Caco-2 (cell line): ENCODE measurements at regions not wholly inside any gene's neighbourhood (a gene's known extent, or its start where the extent isn't known, plus 50 kb on each side); places are given as distances from the start of the nearest gene placed in this dataset.
"Not testable (repeated sequence)": the region's sequence is repeated elsewhere in the genome, so short reads cannot be mapped to it uniquely, and the experiment has no call there.

Experiments used
- BruUV-seq: library from RNA; stranded (reverse); fragments of 400-500 nt; replicated peaks from 2 replicates; lab custom pipeline; 2021; lab: Mats Ljungman, UMichigan
- CTCF ChIA-PET: fragments of 300-600 bp; sonication (Branson Sonifier 250); formaldehyde crosslinking; loops from one replicate; lab custom pipeline; 2022; ENCODE audit warnings: antibody characterized with exemption; lab: Charles Lee
- POLR2A ChIA-PET: fragments of 300-600 bp; sonication (Branson Sonifier 250); formaldehyde crosslinking; loops from one replicate; lab custom pipeline; 2022; ENCODE audit warnings: antibody characterized with exemption; lab: Charles Lee
- DNase-seq, 2 experiments: peaks; one replicate each; pipeline versions ENCODE4 v3.0.0 to v3.0.0-alpha.2; 2020 to 2022
- H3K27me3 ChIP-seq: replicated peaks from 2 replicates; pipeline ENCODE4 v1.6.0; 2011; ENCODE audit warnings: low read length; ENCODE audit not compliant: control insufficient read depth, insufficient read depth
- H3K36me3 ChIP-seq: 2 replicates; pipeline ENCODE4 v1.5.1; 2011; ENCODE audit warnings: low read length; ENCODE audit not compliant: control insufficient read depth, insufficient read depth
- H3K4me1 ChIP-seq: fragments of 250-450 bp; sonication (Bioruptor Pico); 2 replicates; pipeline ENCODE4 v1.5.1; 2020; ENCODE audit warnings: mild to moderate bottlenecking
- H3K4me3 ChIP-seq: 2 replicates; pipeline ENCODE4 v1.5.1; 2011; ENCODE audit warnings: low read depth, mild to moderate bottlenecking, control low read depth, low read length
- H3K9me3 ChIP-seq: fragments of 250-450 bp; sonication (Bioruptor Pico); 2 replicates; pipeline ENCODE4 v1.5.1; 2020; ENCODE audit warnings: mild to moderate bottlenecking, moderate library complexity
- H3K27ac Mint-ChIP-seq: one replicate; pipeline ENCODE4 v1.8.0; 2022; ENCODE audit warnings: mixed read lengths; ENCODE audit not compliant: unreplicated experiment
- H3K27me3 Mint-ChIP-seq: one replicate; pipeline ENCODE4 v1.8.0; 2022; ENCODE audit warnings: mixed read lengths; ENCODE audit not compliant: insufficient read depth, unreplicated experiment
- H3K36me3 Mint-ChIP-seq: one replicate; pipeline ENCODE4 v1.8.0; 2022; ENCODE audit warnings: mild to moderate bottlenecking, mixed read lengths; ENCODE audit not compliant: insufficient read depth, unreplicated experiment
- H3K4me1 Mint-ChIP-seq: one replicate; pipeline ENCODE4 v1.8.0; 2022; ENCODE audit warnings: low read depth, mixed read lengths; ENCODE audit not compliant: unreplicated experiment
- H3K4me3 Mint-ChIP-seq: one replicate; pipeline ENCODE4 v1.8.0; 2022; ENCODE audit warnings: mild to moderate bottlenecking, moderate library complexity, mixed read lengths; ENCODE audit not compliant: unreplicated experiment
- H3K9me3 Mint-ChIP-seq: one replicate; pipeline ENCODE4 v1.8.0; 2022; ENCODE audit warnings: mixed read lengths; ENCODE audit not compliant: unreplicated experiment
- intact Hi-C: fragments of 100-400 bp; cut with micrococcal nuclease; formaldehyde crosslinking; loops from one replicate; pipeline ENCODE4 v1.10.0; 2022; ENCODE audit not compliant: unreplicated experiment

DNA sequence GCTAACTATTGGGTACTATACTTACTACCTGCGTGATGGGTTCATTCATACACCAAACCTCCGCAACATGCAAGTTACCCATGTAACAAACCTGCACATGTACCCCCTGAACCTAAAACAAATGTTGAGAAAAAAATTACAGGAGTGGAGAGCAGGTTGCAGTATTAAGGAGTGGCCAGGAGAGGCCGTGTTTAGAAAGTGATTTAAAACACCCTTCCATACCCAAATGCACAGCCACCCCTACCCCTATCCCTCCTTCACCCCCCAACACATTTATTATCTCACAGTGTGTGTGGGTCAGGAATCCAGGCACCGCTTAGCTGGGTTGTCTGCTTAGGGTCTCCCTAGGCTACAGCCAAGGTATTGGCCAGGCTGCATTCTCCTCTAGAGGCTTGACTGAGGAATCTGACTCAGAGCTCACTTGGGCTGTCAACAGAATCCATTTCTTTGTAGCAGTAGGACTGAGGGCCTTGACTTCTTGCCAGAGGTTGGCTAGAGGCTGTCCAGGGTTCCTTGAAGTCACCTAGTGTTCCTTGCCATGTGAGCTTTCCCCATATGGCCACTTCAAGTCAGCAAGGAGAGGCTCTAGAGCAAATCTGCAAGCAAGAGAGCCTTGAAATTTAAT, 115.3 kb upstream of the NBPF8 start:
- DNase-seq, H3K27me3 Mint-ChIP-seq, H3K9me3 Mint-ChIP-seq, H3K36me3 Mint-ChIP-seq, H3K36me3 ChIP-seq, intact Hi-C loops, H3K4me1 ChIP-seq, H3K4me3 Mint-ChIP-seq, H3K4me3 ChIP-seq, POLR2A ChIA-PET, BruUV-seq, H3K4me1 Mint-ChIP-seq, H3K27me3 ChIP-seq, CTCF ChIA-PET, H3K9me3 ChIP-seq, H3K27ac Mint-ChIP-seq: not testable (repeated sequence)

DNA sequence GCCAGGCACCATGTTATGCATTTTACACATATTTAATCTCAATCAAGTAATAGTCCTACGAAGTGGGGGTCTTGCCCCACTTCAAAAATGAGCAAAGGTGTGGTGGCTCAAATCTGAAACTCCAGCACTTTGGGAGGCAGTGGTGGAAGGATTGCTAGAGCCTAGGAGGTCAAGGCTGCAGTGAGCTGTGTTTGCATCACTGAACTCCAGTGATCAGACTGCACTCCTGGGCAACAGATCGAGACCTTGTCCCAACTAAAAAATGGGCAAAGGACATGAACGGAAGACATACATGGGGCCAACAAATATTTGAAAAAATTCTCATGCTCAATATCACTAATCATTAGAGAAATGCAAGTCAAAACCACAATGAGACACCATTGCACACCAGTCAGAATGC, 116.3 kb upstream of the NBPF8 start:
- intact Hi-C loops, H3K27ac Mint-ChIP-seq, H3K9me3 ChIP-seq, H3K27me3 Mint-ChIP-seq, POLR2A ChIA-PET, BruUV-seq, H3K36me3 ChIP-seq, CTCF ChIA-PET, H3K4me1 ChIP-seq, H3K9me3 Mint-ChIP-seq, H3K27me3 ChIP-seq, DNase-seq, H3K4me3 ChIP-seq, H3K4me1 Mint-ChIP-seq, H3K4me3 Mint-ChIP-seq, H3K36me3 Mint-ChIP-seq: not testable (repeated sequence)

DNA sequence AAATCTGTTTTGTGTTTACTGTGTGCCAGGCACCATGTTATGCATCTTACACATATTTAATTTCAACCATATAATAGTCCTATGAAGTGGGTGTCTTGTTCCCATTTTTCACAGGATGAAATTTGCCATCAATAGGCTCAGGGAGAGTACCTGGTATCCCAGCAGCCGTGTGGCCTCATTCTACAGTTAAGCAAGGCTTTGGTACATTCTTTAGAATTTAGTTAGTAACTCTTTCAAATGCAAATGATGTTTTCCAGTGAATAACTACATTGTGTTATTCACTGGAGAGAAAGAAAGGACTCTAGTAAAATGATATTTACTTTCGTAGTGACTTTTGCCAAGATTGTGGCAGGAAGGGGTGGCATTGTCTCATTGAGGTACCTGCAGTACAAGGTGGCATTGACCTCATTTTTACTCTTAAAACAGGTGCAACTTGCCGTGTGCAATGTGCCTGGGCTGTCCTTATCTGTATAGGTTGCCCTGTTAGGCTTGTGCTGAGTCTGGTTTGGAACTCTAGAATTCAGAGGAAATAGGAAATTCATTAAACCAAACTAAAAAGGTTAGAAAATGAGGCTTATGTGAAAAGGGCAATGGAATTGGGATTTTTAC, 117.4 kb upstream of the NBPF8 start:
- H3K4me3 ChIP-seq, H3K36me3 ChIP-seq, H3K9me3 ChIP-seq, H3K36me3 Mint-ChIP-seq, H3K27ac Mint-ChIP-seq, H3K4me3 Mint-ChIP-seq, H3K9me3 Mint-ChIP-seq, H3K4me1 Mint-ChIP-seq, intact Hi-C loops, BruUV-seq, DNase-seq, POLR2A ChIA-PET, CTCF ChIA-PET, H3K27me3 ChIP-seq, H3K27me3 Mint-ChIP-seq, H3K4me1 ChIP-seq: not testable (repeated sequence)

DNA sequence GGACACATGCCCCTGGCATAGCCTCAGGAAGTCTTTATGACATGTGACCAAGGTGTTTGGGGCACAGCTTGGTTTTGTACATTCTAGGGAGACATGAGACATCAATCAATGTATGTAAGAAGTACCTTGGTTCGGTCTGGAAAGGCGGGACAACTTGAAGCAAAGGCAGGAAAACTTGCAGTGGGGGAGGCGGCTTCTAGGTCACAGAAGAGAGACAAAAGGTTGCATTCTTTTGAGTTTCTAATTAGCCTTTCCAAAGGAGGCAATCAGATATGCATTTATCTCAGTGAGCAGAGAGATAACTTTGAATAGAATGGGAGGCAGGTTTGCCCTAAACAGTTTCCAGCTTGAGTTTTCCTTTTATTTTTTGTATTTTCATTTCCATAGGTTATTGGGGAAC, 113.8 kb upstream of the SEC22B start:
- BruUV-seq, H3K27ac Mint-ChIP-seq, CTCF ChIA-PET, H3K9me3 ChIP-seq, DNase-seq, H3K4me1 ChIP-seq, H3K36me3 Mint-ChIP-seq, H3K36me3 ChIP-seq, POLR2A ChIA-PET, H3K27me3 Mint-ChIP-seq, H3K4me3 ChIP-seq, H3K9me3 Mint-ChIP-seq, intact Hi-C loops, H3K4me1 Mint-ChIP-seq, H3K4me3 Mint-ChIP-seq, H3K27me3 ChIP-seq: not testable (repeated sequence)

DNA sequence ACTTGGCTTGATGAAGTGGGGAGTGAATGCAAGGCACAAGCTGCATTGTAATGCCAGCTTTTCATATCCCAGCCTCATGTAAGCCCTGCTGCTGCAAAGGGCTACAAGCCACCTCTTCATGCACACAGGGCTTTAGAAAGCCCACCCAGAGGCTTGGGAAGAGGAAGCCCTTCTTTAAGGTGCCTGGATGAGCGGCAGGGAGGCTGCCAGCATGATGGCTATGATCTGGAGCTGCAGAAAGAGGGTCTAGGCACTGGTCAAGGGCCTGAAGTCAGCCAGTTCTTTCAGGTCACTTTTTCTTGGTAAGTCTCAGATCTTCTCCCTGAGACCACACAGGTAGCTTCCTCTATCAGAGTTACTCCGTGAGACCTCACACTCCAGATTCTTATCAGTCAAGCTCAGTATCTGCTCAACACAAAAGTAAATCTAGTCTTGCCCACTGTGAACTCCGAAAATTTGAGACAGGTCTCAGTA, 113.3 kb upstream of the SEC22B start:
- H3K27ac Mint-ChIP-seq, H3K36me3 Mint-ChIP-seq, H3K4me1 ChIP-seq, DNase-seq, intact Hi-C loops, CTCF ChIA-PET, H3K4me3 ChIP-seq, H3K9me3 ChIP-seq, H3K27me3 ChIP-seq, H3K36me3 ChIP-seq, H3K9me3 Mint-ChIP-seq, H3K27me3 Mint-ChIP-seq, H3K4me3 Mint-ChIP-seq, POLR2A ChIA-PET, BruUV-seq, H3K4me1 Mint-ChIP-seq: not testable (repeated sequence)

DNA sequence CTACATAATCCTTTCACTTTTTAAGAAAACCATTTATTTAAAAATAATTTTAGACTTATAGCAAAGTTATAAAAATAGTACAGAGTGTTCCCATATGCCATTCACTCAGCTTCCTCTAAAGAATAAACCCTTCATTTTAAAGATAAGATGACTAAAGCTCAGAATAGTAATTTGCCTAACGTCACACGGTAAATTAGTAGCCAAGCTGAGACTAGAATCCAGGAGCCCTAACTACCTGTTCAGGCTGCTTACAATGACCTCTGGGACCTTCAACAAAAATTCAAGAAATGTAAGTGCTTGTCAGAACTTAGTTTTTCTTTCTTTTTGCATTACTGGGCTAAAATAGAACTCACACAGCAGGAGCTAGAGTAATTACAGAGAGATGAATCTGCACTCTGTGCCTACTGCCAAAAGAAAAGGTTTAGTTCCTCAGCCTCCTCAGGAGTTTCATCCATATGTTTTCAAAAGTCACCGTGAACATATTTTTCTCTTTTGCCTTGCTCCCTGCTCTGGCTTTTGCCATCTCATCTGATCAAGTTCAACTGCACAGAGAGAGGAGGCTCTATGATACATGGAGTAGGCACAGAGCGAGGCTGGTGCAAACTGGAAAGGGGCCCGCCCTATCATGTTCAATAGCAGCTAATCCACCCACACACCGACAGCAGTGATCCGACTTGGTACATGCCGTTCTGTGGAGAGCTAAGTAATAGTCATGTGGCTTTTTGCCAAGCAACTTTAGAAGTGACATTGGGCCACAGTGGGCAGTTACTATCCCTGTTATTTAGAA, 112.7 kb upstream of the SEC22B start:
- H3K36me3 Mint-ChIP-seq, H3K27me3 ChIP-seq, H3K36me3 ChIP-seq, BruUV-seq, H3K4me3 ChIP-seq, H3K4me1 ChIP-seq, DNase-seq, H3K27me3 Mint-ChIP-seq, H3K4me1 Mint-ChIP-seq, CTCF ChIA-PET, H3K9me3 Mint-ChIP-seq, H3K27ac Mint-ChIP-seq, intact Hi-C loops, H3K4me3 Mint-ChIP-seq, H3K9me3 ChIP-seq, POLR2A ChIA-PET: not testable (repeated sequence)
